ENCODE measurements at regions not wholly inside any gene's neighbourhood (a gene's known extent, or its start where the extent isn't known, plus 50 kb on each side); places are given as distances from the start of the nearest gene placed in this dataset.

DNA sequence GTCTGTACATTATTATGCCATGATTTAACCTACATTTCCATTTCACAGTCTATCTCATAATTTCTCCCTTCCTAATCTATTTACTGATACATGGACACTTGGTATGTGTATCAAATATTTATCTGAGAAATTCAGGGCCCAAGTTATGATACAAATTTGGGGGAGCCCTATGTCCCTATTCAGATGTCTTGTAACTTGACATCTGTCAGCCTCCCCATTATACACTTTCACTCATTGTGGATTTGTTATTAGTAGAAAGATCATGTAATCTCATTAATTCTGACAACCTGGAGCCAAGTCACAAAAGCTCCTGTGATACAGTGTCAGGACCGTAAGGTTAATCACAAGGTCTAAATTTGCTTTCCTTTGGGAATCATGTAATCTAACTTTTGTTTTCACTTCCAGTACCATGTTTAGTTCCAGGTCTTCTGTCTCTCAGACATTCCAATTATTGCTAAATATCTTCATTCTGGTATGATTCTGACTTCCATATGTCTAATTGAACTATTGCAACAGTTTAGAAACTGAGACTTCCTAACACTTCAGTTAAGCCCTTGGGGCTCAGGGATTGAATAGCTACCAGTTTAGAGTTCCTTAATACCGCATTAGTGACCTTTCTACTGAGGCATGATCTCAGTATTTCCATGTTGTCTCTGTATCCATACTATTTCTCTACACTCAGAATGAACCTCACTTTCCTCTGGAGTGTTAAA is 182.9 kb upstream of the NUDT12 start:
- Histone ChIP-seq H3K9ac (ENCODE audit: low read depth in 1 of 2, low read length in 2 of 2) (no peak overlapping the region), H3K9me3 (ENCODE audit: control insufficient read depth in 4 of 4, low read length in 3 of 4) (no peaks in the 10 kb centered on the region), H3K4me3 (ENCODE audit: low read depth in 1 of 3, low read length in 3 of 3) (no peak overlapping the region), H3K27me3 (ENCODE audit: control insufficient read depth in 4 of 4, insufficient read depth in 4 of 4, low read length in 3 of 4) (no peaks in the 10 kb centered on the region), H3K4me1 (ENCODE audit: control insufficient read depth in 4 of 4, insufficient read depth in 4 of 4, low read length in 3 of 4) (no peaks in the 10 kb centered on the region), H3K36me3 (ENCODE audit: control insufficient read depth in 4 of 4, insufficient read depth in 3 of 4, low read depth in 1 of 4, low read length in 3 of 4) (no peaks in the 10 kb centered on the region), H3K27ac (ENCODE audit: low read depth in 1 of 2, low read length in 2 of 2) (no peak overlapping the region)
- TF ChIP-seq HNF4G (IDR thresholded peaks at IDR 0.05) (no peak), FOXA1 (IDR thresholded peaks at IDR 0.05) (no peak), CTCF (IDR thresholded peaks at IDR 0.05; ENCODE audit: low read depth, low read length, missing input control) (no peak), EGR1 (IDR thresholded peaks at IDR 0.05; ENCODE audit: low read depth in 2 of 2) (no peak), TAF1 (conservative IDR thresholded peaks at IDR 0.05) (no peak), RAD21 (IDR thresholded peaks at IDR 0.05) (no peak), SP1 (IDR thresholded peaks at IDR 0.05) (no peak), MAX (IDR thresholded peaks at IDR 0.05) (no peak), GABPA (IDR thresholded peaks at IDR 0.05 in 1 of 2, conservative IDR thresholded peaks at IDR 0.05 in 1 of 2) (no peak), YY1 (IDR thresholded peaks at IDR 0.05) (no peak), JUND (IDR thresholded peaks at IDR 0.05) (no peak), FOXA2 (IDR thresholded peaks at IDR 0.05) (no peak), RXRA (IDR thresholded peaks at IDR 0.05) (no peak), REST (IDR thresholded peaks at IDR 0.05) (no peak), NR2F2 (IDR thresholded peaks at IDR 0.05) (no peak), HNF4A (conservative IDR thresholded peaks at IDR 0.05) (no peak), ATF3 (IDR thresholded peaks at IDR 0.05) (no peak)
- TF ChIP-seq, protein P1, sequence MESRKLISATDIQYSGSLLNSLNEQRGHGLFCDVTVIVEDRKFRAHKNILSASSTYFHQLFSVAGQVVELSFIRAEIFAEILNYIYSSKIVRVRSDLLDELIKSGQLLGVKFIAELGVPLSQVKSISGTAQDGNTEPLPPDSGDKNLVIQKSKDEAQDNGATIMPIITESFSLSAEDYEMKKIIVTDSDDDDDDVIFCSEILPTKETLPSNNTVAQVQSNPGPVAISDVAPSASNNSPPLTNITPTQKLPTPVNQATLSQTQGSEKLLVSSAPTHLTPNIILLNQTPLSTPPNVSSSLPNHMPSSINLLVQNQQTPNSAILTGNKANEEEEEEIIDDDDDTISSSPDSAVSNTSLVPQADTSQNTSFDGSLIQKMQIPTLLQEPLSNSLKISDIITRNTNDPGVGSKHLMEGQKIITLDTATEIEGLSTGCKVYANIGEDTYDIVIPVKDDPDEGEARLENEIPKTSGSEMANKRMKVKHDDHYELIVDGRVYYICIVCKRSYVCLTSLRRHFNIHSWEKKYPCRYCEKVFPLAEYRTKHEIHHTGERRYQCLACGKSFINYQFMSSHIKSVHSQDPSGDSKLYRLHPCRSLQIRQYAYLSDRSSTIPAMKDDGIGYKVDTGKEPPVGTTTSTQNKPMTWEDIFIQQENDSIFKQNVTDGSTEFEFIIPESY (IDR thresholded peaks at IDR 0.05) = no peak
- 96% methylated on average over 2 of the region's 2 CpGs for WGBS
- DNase-seq (ENCODE audit: low spot score) = no peak

All from liver (tissue), 8 donors.